ENCODE measurements at regions not wholly inside any gene's neighbourhood (a gene's known extent, or its start where the extent isn't known, plus 50 kb on each side); places are given as distances from the start of the nearest gene placed in this dataset. TPM values are rescaled to one million over a fixed set of nuclear protein-coding genes. Genes with fewer than 3 reads are reported as not detected.

- CTCF ChIA-PET, result no interaction called here
- H3K36me3 Mint-ChIP-seq, result no peaks in the 10 kb centered on the region
- H3K27ac ChIP-seq (ENCODE audit: low read depth, low read length), result no peak overlapping the region
- intact Hi-C loops (cut with micrococcal nuclease), result no loop called here
- H3K4me1 ChIP-seq (ENCODE audit: control insufficient read depth in 2 of 2, insufficient read depth in 2 of 2, low read length in 2 of 2), result no peaks in the 10 kb centered on the region
- POLR2A ChIA-PET, result no interaction called here
- no peak for DNase-seq
- H3K9me3 ChIP-seq (ENCODE audit: control insufficient read depth in 2 of 3, low read length in 3 of 3), result no peaks in the 10 kb centered on the region
- H3K4me1 Mint-ChIP-seq, result no peaks in the 10 kb centered on the region
- no peak overlapping the region for H3K4me3 ChIP-seq (ENCODE audit: low read length)
- H3K4me3 Mint-ChIP-seq, result no peak overlapping the region
- no peaks in the 10 kb centered on the region for H3K27me3 ChIP-seq (ENCODE audit: control insufficient read depth in 2 of 2, insufficient read depth in 2 of 2, low read length in 2 of 2)
- no peak overlapping the region for H3K27ac Mint-ChIP-seq
- H3K27me3 Mint-ChIP-seq, result no peaks in the 10 kb centered on the region
- peaks cover 0 to 4% (median 0%) of the 10 kb centered on the region in 11 donors for H3K9me3 Mint-ChIP-seq
- ATAC-seq, result no peak
- H3K36me3 ChIP-seq (ENCODE audit: control insufficient read depth in 2 of 3, insufficient read depth in 3 of 3, low read length in 3 of 3), result no peaks in the 10 kb centered on the region
Measured at GRCh38 chr21:23155281-23155680, 2157.1 kb downstream of the NCAM2 start.

- Histone ChIP-seq H3K27ac (ENCODE audit: low read depth, low read length) (no peak overlapping the region), H3K4me1 (ENCODE audit: control insufficient read depth in 2 of 2, insufficient read depth in 2 of 2, low read length in 2 of 2) (no peaks in the 10 kb centered on the region), H3K4me3 (ENCODE audit: low read length) (no peak overlapping the region), H3K9me3 (ENCODE audit: control insufficient read depth in 2 of 3, low read length in 3 of 3) (no peaks in the 10 kb centered on the region), H3K36me3 (ENCODE audit: control insufficient read depth in 2 of 3, insufficient read depth in 3 of 3, low read length in 3 of 3) (no peaks in the 10 kb centered on the region), H3K27me3 (ENCODE audit: control insufficient read depth in 2 of 2, insufficient read depth in 2 of 2, low read length in 2 of 2) (no peaks in the 10 kb centered on the region)
- Mint-ChIP-seq H3K4me1 (no peaks in the 10 kb centered on the region), H3K27me3 (no peaks in the 10 kb centered on the region), H3K36me3 (no peaks in the 10 kb centered on the region), H3K27ac (no peak overlapping the region), H3K9me3 (peaks cover 0 to 4% (median 0%) of the 10 kb centered on the region in 11 donors), H3K4me3 (no peak overlapping the region)
- DNase-seq (no peak), ATAC-seq (no peak)
- intact Hi-C loops (cut with micrococcal nuclease), result no loop called here
- ChIA-PET CTCF (no interaction called here), POLR2A (no interaction called here)
Measured at GRCh38 chr21:23160914-23161313, 2162.7 kb downstream of the NCAM2 start.

- ChIA-PET CTCF (interaction anchor here (0.8 kb wide), 1 partner anchor 92 kb away, joined by 3 read pairs; no protein-coding TSS in a partner anchor), POLR2A (no interaction called here)
- DNase-seq, result no peak
- Mint-ChIP-seq H3K4me3 (no peak overlapping the region), H3K9me3 (peaks cover 0 to 4% (median 0%) of the 10 kb centered on the region in 11 donors), H3K27ac (no peak overlapping the region), H3K4me1 (no peaks in the 10 kb centered on the region), H3K36me3 (no peaks in the 10 kb centered on the region), H3K27me3 (no peaks in the 10 kb centered on the region)
- Histone ChIP-seq H3K27me3 (ENCODE audit: control insufficient read depth in 2 of 2, insufficient read depth in 2 of 2, low read length in 2 of 2) (no peaks in the 10 kb centered on the region), H3K4me3 (ENCODE audit: low read length) (no peak overlapping the region), H3K36me3 (ENCODE audit: control insufficient read depth in 2 of 3, insufficient read depth in 3 of 3, low read length in 3 of 3) (no peaks in the 10 kb centered on the region), H3K4me1 (ENCODE audit: control insufficient read depth in 2 of 2, insufficient read depth in 2 of 2, low read length in 2 of 2) (no peaks in the 10 kb centered on the region), H3K9me3 (ENCODE audit: control insufficient read depth in 2 of 3, low read length in 3 of 3) (no peaks in the 10 kb centered on the region), H3K27ac (ENCODE audit: low read depth, low read length) (no peak overlapping the region)
- intact Hi-C loops (cut with micrococcal nuclease), result no loop called here
- no peak for ATAC-seq
Measured at GRCh38 chr21:23162198-23162946, 2164.2 kb downstream of the NCAM2 start.

Small RNA genes in the stretch of these regions (microRNA-seq; reads per million reads assigned to microRNA genes)
- not detected for gene MIR6130 (ENCODE audit: borderline microRNAs expressed)

All from naive thymus-derived CD4-positive, alpha-beta T cell (primary cell).